ENCODE measurements at regions not wholly inside any gene's neighbourhood (a gene's known extent, or its start where the extent isn't known, plus 50 kb on each side); places are given as distances from the start of the nearest gene placed in this dataset.

DNA sequence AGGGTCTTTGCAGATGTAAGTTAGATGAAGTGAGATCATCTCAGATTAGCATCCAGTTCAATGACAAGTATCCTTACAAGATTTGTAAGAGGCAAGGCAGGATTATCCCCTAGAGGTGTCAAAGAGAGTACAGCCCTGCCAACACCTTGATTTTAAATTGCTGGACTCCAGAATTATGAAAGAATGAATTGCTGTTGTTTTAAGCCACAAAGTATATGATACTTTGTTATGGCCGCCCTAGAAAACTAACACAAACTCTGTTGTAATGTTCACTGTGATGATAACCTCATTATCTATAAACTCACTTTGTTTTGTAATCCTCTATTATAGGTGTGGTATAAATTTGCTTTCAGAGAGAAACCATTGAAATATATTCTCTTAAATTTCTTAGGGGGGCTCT lies 249.0 kb upstream of the SPOPL start:
- TF ChIP-seq EZH2 (IDR thresholded peaks at IDR 0.05; ENCODE audit: borderline replicate concordance, low read depth, low read length, severe bottlenecking) = no peak
- TF ChIP-seq, protein P1, sequence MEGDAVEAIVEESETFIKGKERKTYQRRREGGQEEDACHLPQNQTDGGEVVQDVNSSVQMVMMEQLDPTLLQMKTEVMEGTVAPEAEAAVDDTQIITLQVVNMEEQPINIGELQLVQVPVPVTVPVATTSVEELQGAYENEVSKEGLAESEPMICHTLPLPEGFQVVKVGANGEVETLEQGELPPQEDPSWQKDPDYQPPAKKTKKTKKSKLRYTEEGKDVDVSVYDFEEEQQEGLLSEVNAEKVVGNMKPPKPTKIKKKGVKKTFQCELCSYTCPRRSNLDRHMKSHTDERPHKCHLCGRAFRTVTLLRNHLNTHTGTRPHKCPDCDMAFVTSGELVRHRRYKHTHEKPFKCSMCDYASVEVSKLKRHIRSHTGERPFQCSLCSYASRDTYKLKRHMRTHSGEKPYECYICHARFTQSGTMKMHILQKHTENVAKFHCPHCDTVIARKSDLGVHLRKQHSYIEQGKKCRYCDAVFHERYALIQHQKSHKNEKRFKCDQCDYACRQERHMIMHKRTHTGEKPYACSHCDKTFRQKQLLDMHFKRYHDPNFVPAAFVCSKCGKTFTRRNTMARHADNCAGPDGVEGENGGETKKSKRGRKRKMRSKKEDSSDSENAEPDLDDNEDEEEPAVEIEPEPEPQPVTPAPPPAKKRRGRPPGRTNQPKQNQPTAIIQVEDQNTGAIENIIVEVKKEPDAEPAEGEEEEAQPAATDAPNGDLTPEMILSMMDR (IDR thresholded peaks at IDR 0.05; ENCODE audit: borderline replicate concordance, extremely low read depth, low read length, poor library complexity, severe bottlenecking) = no peak
